MV-4-11 (cell line): ENCODE measurements at regions not wholly inside any gene's neighbourhood (a gene's known extent, or its start where the extent isn't known, plus 50 kb on each side); places are given as distances from the start of the nearest gene placed in this dataset.
A peak's percentile ranks its signal among the peaks of the same experiment; 100 is the strongest.

Source experiments
- DNase-seq: peaks from one replicate; lab custom pipeline; 2025; lab: John Stamatoyannopoulos, UW

DNA sequence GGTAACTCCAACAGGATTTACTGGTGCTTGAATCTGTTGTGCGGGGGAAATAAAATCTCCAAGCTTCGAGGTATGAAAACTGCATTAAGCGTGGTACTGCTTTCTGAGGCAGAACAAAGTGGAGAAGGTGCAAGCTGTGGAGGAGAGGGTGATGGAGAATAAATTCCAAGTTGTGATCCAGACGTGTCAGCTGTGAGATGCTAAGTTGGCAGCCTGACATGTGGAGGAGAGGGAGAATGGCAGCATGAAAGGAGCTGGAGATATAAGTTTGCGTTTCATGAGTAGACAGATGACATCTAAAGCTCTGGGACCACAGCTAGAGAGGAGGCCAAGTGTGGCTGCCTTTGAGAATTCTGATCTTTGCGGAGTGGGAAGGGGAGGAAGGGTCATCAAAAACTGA lies 411.8 kb downstream of the FBXO15 start:
- no peak for DNase-seq

GRCh38 chr18:73733806-73734314 lies 413.8 kb downstream of the FBXO15 start:
- DNase-seq = no peak

- no peak for DNase-seq
Observed at GRCh38 chr18:73733376-73733775, 414.3 kb downstream of the FBXO15 start.

- no peak for DNase-seq
Observed at GRCh38 chr18:73728657-73729056, 419.0 kb downstream of the FBXO15 start.

- DNase-seq = no peak
Observed at GRCh38 chr18:73724958-73725357, 422.7 kb downstream of the FBXO15 start.

DNA sequence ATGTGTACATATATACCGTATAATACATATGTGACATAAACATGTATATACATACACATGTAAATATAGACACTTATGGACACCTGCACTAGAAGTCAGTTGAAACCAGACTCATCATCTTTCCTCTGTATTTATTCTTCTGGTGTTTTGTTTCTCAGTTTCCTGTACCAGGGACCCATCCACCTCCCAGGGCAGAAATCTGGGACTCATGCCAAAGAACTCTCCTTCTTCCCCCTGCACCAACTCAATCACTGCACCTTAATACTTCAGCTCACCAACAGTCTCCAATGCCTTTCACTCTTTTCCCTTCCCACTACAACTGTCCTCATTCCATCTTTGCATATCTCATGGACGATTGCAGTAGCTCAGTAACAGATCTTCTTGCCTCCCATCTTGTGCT lies 428.0 kb downstream of the FBXO15 start:
- DNase-seq = no peak

- no peak for DNase-seq
Observed at GRCh38 chr18:73717570-73717969, 430.1 kb downstream of the FBXO15 start.

- no peak for DNase-seq
Observed at GRCh38 chr18:73715210-73715670, 432.4 kb downstream of the FBXO15 start.

DNA sequence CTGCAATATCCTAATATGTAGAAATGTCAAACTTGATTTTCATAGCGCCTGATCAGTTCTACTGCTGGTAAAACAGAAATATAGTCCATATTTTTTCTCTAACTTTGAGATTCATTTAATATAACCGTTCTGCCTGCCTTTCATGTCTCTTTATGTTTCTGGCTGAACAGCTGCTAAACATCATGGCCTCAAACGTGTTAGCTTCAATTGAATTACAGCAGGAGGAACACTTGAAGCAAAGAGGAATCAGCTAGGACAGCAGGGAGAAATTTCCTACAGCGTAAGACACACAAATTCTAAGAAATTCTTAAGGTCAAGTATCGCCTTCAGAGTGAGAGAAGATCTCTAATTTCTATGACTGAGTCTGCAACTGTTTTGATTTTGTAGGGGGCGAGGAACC lies 433.2 kb downstream of the FBXO15 start:
- no peak for DNase-seq

- DNase-seq = no peak
Observed at GRCh38 chr18:73711256-73711655, 436.4 kb downstream of the FBXO15 start.

DNA sequence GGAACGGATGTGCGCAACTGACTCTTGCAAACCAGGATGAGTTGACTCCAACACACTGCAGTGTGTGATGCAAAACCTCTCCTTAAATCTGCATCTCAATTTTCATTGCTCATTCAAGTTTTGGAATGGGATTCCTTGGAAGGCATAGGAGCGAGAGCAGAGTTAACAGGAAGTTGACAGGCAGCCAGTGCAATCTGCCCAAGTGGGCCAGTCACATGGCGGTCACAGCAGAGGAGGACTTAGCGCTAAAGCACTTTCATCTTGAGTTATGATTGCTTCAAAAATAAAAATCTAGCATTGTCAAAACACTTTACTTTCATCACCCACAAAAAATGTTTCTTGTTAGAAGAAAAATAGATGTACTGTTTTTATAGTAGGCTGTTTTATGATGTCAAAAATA lies 439.0 kb downstream of the FBXO15 start:
- DNase-seq = no peak

DNA sequence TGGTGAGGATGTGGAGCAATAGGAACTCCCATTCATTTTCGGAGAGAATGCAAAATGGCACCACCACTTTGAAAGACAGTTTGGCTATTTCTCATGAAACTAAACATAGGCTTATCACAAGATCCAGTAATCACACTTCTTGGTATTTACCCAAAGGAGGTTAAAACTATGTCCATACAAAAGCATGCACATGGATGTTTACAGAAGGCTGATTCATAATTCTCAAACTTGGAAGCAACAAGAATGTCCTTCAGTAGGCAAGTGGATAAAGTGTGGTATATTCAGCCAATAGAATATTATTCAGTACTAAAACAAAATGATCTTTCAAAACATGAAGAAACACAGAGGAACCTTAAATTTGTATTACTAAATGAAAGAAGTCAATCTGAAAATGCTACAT lies 440.6 kb downstream of the FBXO15 start:
- DNase-seq = no peak

GRCh38 chr18:73697353-73697752 lies 450.3 kb downstream of the FBXO15 start:
- no peak for DNase-seq

- DNase-seq = no peak
Observed at GRCh38 chr18:73696698-73697097, 450.9 kb downstream of the FBXO15 start.

GRCh38 chr18:73696171-73696570 lies 451.5 kb downstream of the FBXO15 start:
- DNase-seq = no peak

DNA sequence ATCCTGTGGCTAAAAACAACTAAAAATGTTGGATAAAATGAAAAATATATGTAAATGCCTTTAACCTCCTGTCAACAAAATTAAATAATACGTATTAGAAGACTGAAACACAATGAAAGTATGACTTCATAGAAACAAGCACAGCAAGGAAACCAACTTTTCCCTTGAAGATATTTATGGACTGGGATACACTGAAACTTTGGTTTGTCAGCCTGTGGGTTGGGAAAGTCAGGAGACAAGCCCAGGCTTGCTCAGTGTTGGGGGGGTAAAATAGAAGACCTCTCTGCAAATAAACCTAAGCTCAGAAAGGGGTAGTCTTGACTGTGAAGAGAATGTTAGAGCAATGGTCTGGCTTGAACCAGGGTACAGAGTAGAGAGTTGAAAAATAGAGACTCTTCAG lies 454.5 kb downstream of the FBXO15 start:
- no peak for DNase-seq

DNA sequence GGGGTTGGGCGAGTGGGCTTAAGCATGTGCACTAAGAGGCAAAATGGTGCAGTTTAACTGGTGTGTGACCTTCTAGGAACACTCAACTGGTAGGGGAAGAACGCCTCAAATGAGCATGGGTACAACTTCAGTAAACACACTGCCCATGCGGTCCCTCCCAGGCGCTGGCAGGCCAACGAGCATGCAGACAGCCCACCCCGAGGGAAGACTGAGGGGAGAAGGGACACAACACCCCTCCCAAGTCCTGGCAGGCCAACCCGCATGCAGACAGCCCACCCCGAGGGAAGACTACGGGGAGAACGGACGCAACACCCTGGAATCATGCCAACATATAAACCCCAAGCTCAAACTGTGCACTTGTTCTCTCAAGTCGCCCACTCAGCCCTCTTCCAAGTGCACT lies 456.0 kb downstream of the FBXO15 start:
- DNase-seq = no peak

DNA sequence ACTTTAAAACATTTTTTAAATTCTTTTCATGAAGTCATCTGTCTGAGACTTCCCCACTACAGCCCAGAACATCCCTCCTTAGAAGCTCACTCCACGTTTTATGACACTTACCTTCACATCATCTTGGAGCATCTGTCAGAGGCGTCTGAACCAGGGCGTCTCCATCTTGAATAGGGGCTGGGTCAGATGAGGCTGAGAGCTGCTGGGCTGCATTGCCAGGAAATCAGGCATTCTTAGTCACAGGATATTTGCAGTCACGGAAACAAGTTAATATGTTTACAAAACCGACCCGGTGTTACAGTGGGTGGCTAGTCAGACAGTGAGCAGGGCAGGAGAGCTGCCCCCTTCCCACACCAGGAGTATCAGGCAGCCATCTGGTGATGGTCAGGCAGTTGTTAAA lies 456.5 kb downstream of the FBXO15 start:
- DNase-seq = no peak

DNA sequence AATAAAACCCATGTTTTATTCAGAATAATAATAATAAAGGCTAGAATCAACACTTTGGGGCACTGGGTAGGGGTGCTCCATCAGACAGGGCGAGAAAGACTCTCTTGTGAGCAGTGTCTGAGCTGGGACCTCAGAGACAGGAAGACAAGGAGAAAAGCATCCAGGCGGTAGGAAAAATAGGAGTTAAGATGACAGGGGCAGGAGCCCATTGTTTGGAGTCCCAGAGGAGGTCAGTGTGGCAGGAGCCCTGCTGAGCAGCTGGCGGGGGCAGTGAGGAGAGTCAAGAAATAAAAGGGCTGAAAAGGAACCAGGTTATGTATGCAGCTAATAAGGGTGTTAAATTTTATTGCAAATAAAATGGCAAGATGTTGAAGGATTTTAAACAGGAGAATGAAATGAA lies 457.4 kb downstream of the FBXO15 start:
- DNase-seq = no peak

DNA sequence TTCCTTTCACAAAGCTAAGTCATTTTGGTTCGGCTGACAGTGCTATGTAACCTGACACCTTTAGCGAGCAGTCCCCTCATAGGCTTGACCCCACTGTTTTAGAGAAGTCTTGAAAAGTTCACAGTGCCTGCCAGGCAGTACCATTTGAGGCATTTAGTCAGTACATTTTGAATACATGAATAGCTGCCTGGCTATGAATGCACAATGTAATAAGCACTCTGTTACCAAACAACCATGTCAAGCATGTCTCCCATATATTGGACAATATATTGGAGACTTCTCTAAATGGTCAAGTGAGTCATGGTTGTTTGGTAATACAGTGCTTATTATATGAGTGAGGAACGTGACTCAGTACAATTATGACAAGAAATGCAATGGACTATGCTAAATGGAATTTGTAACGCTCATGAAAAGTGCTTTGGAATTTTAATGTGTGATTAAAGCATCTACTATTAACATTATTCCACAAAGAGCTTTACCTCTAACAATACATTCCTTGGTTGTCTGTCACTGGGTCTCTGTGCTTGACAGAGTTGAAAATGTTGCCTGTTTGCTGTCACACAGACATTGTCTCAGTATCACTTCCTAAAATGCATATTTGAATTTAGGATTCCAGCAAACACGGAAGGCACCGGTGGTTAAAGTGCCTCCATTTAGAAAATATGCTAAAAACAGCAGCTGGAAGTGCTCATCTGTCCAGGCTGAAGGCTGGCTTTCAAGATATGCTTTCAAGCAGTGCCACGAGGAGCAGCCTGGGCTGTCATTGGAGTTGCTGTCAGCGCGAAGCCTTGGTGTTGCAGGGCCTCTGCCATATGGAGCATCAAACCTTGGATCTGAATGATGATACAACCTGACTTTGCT lies 458.6 kb downstream of the FBXO15 start:
- DNase-seq = peak; percentile 39

DNA sequence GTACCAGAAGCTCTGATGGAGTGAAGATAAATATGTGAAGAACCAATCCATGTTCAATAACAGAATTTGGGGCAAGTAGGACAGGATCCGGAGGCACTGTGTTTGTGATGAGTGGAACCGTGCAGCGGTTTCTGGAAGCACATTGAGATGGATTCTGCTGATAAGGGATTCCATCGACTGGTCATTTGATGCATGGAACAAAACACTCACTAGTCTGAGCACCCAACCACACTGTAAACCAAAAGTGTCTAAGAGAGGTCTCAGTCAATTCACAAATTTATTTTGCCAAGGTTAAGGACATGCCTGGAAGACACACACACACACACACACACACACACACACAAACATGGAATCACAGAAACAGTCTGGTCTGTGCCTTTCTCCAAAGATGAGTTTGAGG lies 459.5 kb downstream of the FBXO15 start:
- no peak for DNase-seq

DNA sequence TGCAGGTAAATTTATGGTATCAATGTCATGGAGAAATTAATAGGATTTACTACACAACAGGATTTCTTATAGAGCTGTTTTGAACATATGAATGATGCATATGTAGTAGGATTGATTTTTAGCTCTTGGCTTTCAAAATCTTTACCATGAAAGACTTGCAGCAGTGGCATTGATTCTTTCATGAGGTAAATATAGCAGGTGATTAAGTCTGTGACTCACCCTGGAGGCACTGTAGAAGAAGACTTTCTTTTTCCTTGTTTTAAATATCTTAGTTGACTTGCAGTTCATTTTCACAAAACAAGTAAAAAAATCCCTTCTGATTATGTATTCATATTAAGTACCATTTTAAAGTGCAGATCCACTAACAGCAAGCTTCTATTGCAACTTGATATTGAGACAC lies 463.0 kb downstream of the FBXO15 start:
- no peak for DNase-seq

DNA sequence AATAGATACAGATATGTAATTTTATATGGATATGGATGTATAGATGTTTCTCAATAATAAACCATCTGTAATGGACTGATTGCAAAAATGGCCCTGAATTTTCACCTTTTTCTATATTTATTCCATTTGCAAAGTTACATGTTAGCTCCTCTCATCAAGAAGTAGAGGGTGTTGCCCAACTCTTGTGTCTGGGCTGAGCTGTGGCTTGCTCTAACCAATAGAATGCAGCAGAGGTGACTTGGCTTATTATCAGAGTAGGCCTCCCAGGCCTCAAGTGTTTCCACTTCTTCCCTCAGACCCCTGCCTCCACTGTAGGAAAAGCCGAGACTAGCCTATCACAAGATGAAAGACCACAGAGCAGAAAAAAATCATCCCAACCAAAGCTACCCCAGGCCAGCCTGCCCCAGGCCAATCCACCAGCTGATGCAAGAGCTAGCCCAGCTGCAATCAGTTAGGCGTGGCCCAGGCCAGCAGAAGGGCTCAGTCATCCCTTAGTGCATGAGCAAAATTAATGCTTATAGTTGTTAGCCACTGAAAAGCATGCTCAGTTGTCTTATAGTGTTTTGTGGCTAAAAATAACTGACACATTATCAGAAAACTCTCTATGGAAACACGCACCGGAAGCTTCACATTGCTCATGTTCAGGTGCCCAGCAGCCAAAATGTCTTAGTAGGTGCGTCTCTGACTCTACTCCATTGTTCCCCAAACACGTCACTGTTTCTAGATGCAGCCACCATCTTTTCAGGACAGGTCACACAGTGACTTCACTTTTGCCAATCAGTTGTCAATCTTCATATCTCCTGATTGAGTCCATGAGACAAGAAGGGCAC lies 464.0 kb downstream of the FBXO15 start:
- DNase-seq = no peak
